HG03280 (cell line): ENCODE measurements at regions not wholly inside any gene's neighbourhood (a gene's known extent, or its start where the extent isn't known, plus 50 kb on each side); places are given as distances from the start of the nearest gene placed in this dataset.

Experiments
- ATAC-seq: cut with Tn5 transposase; IDR thresholded peaks from one replicate; pipeline ENCODE4 v1.9.1; 2021; ENCODE audit warnings: mild to moderate bottlenecking, moderate library complexity; ENCODE audit not compliant: unreplicated experiment

DNA sequence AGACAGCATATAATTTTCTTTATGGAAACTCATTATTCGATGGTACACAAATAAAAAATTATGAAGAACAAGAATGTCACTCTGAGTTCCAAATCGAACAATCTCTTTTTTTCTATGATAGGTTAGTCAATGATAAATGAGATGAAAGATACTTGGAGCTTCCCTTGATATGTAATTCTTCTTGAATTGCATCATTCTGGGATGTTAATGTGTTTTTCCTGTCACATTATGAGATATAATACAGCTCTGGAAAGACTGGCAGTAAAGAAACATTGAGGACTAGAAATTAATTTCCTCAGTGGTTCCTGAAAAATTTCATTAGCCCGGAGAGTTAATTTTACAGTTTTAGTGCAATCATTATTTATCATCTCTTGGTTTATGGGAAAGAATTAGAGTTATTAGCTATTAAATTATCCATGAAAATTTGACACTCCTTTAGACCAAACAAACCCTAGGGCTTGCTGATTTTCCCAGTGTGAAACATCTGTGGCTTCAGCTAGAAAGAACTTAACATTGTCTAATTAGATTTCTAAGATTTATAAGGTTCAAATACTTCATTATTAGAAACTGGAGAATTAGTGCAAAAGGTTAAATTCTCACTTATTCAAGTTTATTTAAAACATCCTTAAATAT is 1546.6 kb upstream of the TENM3 start:
- no peak for ATAC-seq

GRCh38 chr4:180698550-180699195 is 1544.5 kb upstream of the TENM3 start:
- ATAC-seq, result no peak

GRCh38 chr4:180706766-180707165 is 1536.4 kb upstream of the TENM3 start:
- ATAC-seq, result no peak

- ATAC-seq, result no peak
These were observed 1532.4 kb upstream of the TENM3 start for GRCh38 chr4:180710628-180711337.

DNA sequence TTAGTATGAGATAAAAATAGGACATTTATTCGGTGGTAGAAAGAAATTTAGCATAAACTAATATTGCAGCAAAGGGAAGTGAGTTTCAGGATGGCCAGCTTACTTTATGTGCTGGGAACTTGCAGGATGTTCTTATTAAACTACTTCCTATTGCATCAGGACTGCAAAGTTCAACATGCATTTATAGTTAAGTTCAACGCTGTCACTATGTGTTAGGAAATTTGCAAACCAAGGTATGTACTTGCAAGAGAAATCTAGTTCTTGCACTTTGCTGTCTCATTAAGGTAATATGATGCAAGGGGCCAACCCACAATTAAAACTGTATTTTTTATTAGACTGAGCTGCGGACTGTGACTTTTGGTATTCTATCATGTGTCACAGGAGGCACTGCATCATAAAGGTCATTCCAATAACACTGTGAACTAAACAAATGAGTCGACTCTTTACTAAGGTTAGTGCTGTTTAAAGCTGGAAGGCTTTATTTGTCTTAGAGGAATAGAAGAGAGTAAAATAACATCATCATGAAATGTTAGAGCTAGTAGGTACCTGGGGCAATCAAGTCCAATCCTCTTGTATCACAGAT is 1525.7 kb upstream of the TENM3 start:
- ATAC-seq, result no peak

DNA sequence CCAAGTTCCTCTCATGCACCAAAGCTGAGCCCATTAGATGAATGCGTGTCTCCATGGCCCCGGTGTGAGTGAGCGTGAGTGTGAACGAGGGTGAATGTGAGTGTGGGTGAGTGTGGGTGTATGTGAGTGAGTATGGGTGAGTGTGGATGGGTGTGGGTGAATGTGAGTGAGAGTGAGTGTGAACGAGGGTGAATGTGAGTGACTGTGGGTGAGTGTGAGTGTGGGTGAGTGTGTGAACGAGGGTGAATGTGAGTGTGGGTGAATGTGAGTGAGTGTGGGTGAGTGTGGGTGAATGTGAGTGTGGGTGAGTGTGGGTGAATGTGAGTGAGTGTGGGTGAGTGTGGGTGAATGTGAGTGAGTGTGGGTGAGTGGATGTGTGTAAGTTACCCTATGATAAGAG is 1521.8 kb upstream of the TENM3 start:
- ATAC-seq, result no peak

DNA sequence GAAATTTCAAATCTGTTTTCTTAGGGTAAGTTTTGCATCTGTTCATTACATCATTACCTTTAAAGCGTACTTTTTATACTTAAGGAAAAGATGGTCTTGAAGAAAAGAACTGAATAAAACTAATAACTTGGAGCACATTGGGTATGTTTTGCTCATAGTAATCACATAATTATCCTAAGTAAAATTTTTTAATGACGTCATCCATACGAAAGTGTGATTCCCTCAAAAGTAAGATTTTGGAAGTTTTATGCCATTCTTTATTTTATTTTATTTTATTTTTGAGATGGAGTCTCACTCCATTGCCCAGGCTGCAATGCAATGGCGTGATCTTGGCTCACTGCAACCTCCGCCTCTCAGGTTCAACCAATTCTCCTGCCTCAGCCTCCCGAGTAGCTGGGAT is 1516.6 kb upstream of the TENM3 start:
- ATAC-seq, result no peak

DNA sequence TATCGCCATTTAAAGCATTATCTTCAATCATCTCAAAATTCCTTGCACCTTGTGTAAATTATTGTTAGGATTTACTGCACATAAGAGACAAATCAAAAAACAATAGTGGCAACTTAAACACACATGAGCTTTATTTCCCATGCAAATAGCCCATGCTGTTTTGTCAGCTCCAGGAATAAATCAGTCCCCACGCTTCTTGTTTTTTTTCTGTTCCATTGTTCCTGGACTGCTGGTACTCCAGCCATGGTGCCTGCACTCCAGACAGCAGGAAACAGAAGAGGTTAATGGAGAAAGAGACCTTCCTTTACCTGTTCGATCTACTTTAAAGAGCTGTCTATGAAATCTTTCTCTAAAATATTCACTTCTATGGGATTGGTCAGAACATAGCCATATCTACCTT is 1515.7 kb upstream of the TENM3 start:
- no peak for ATAC-seq

GRCh38 chr4:180734753-180735432 is 1508.3 kb upstream of the TENM3 start:
- ATAC-seq, result no peak

- ATAC-seq, result no peak
These were observed 1501.5 kb upstream of the TENM3 start for GRCh38 chr4:180741703-180742102.

- ATAC-seq, result no peak
These were observed 1498.2 kb upstream of the TENM3 start for GRCh38 chr4:180745019-180745418.

GRCh38 chr4:180751009-180751408 is 1492.2 kb upstream of the TENM3 start:
- no peak for ATAC-seq

DNA sequence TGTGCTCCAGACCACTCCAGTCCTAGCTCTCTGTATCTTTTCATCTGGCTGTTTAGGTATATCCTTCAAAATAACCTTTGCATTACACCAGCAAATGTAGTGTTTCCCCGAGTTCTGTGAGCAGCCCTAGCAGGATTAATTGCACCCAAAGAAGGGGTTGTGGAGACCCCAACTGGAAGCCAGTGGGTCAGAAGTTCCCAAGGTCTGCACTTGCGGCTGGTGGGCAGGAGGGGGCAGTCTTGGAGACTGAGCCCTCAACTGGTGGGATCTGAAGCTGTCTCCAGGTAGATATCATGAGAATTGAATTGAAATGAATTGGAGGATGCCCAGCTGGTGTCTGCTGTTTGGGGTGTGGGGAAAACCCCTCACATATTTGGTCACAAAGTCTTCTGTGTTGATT is 1485.3 kb upstream of the TENM3 start:
- no peak for ATAC-seq

DNA sequence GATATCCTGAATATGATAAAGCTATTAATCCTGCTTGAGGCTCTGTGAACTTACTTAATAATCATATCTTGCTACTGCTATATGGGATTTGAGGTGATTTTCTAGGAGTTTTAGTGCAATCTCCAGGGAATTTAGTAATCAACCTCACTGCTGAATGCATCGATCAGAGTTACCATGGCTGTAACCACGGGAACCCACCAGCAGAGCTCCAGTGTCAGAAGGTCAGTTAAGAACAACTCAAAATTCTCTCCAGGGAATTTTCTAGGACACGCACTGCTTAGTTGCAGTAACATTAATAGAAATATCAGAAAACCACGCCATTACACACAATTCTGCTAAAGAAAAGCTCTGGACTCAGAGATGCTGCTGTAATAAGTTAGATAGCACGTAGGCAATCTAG is 1477.2 kb upstream of the TENM3 start:
- ATAC-seq, result no peak

- no peak for ATAC-seq
These were observed 1476.1 kb upstream of the TENM3 start for GRCh38 chr4:180766944-180767729.

DNA sequence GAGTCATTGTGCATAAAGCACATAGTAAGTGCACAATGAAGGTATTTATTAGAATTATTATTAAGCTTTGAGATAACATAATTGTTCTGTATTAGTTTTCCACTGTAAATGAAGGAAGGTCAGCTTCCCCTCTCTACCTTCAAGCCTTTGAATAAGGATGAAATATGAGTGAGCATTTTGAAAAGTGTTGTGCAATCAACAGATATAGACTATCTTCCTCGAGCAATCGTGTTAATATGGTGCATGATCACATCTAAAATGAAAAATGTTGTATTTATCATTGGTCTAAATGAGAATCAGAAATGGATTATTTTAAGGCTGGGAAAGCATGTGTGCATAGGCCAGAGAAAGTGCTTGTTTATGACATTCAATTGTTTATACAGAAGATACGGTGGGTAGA is 1474.6 kb upstream of the TENM3 start:
- no peak for ATAC-seq

- ATAC-seq, result no peak
These were observed 1473.4 kb upstream of the TENM3 start for GRCh38 chr4:180769791-180770190.

- no peak for ATAC-seq
These were observed 1472.9 kb upstream of the TENM3 start for GRCh38 chr4:180770265-180770664.

DNA sequence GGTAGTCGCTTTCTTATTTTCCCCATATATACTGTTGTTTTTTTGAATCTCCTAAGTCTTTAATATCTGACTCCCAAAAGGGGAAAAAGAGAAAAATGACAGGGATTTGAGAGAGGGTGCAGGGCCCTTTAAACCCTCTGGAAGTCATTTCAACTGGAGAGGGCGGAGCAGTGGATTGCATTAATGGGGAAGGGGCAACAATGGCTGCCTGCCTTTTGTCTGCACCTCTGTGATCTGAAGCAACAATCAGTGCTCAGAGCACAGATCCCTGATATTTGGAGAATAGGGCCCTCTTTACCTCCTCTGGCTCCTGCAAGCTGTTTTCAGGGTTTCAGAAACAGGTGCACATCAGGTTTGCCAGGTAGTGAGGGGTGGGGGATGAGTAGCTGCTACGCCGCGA is 1458.3 kb upstream of the TENM3 start:
- no peak for ATAC-seq

GRCh38 chr4:180788729-180789128 is 1454.5 kb upstream of the TENM3 start:
- no peak for ATAC-seq

DNA sequence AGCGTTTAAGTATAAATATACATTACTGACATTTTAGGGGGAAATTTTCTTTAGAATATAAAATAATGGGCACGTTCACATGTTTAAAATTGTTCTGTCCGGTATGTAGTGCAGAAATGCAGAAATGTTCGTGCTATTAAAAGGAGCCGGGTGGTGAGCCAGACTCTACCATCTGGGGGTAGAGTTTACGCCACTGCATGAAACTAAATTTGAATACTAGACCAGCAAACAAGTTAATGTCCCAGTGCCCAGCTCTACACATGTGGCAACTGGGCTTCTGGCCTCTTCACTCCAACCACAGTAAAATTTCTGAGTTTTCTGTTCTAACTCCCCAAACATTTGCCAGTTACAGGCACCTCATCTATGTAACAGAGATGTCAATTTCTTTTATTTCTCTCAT is 1453.3 kb upstream of the TENM3 start:
- ATAC-seq, result no peak
